ENCODE measurements at regions not wholly inside any gene's neighbourhood (a gene's known extent, or its start where the extent isn't known, plus 50 kb on each side); places are given as distances from the start of the nearest gene placed in this dataset.

GRCh38 chr2:182586426-182586825 is 129.6 kb upstream of the DNAJC10 start:
- intact Hi-C loops (cut with DNase I), result no loop called here
- Histone ChIP-seq H3K36me3 (no peaks in the 10 kb centered on the region), H3K27ac (no peak overlapping the region), H3K9me3 (no peaks in the 10 kb centered on the region), H3K4me3 (no peak overlapping the region), H3K4me1 (no peaks in the 10 kb centered on the region), H3K27me3 (no peaks in the 10 kb centered on the region)
- TF ChIP-seq CTCF (IDR thresholded peaks at IDR 0.05), result no peak
- DNase-seq (ENCODE audit: low spot score in 2 of 2), result no peak

GRCh38 chr2:182587831-182588230 is 128.2 kb upstream of the DNAJC10 start:
- Histone ChIP-seq H3K4me3 (no peak overlapping the region), H3K4me1 (no peaks in the 10 kb centered on the region), H3K27ac (no peak overlapping the region), H3K9me3 (no peaks in the 10 kb centered on the region), H3K36me3 (no peaks in the 10 kb centered on the region), H3K27me3 (no peaks in the 10 kb centered on the region)
- intact Hi-C loops (cut with DNase I), result no loop called here
- no peak for TF ChIP-seq CTCF (IDR thresholded peaks at IDR 0.05)
- no peak for DNase-seq (ENCODE audit: low spot score in 2 of 2)

GRCh38 chr2:182589121-182589520 is 126.9 kb upstream of the DNAJC10 start:
- H3K27ac ChIP-seq, result no peak overlapping the region
- H3K27me3 ChIP-seq, result no peaks in the 10 kb centered on the region
- intact Hi-C loops (cut with DNase I), result no loop called here
- TF ChIP-seq CTCF (IDR thresholded peaks at IDR 0.05), result no peak
- no peak for DNase-seq (ENCODE audit: low spot score in 2 of 2)
- no peaks in the 10 kb centered on the region for H3K36me3 ChIP-seq
- no peaks in the 10 kb centered on the region for H3K4me1 ChIP-seq
- no peak overlapping the region for H3K4me3 ChIP-seq
- no peaks in the 10 kb centered on the region for H3K9me3 ChIP-seq

GRCh38 chr2:182591774-182592173 is 124.3 kb upstream of the DNAJC10 start:
- no peaks in the 10 kb centered on the region for H3K27me3 ChIP-seq
- no peak for TF ChIP-seq CTCF (IDR thresholded peaks at IDR 0.05)
- no peaks in the 10 kb centered on the region for H3K9me3 ChIP-seq
- intact Hi-C loops (cut with DNase I), result no loop called here
- no peaks in the 10 kb centered on the region for H3K36me3 ChIP-seq
- H3K27ac ChIP-seq, result no peak overlapping the region
- no peaks in the 10 kb centered on the region for H3K4me1 ChIP-seq
- no peak for DNase-seq (ENCODE audit: low spot score in 2 of 2)
- H3K4me3 ChIP-seq, result no peak overlapping the region

GRCh38 chr2:182592691-182593393 is 123.2 kb upstream of the DNAJC10 start:
- Histone ChIP-seq H3K36me3 (no peaks in the 10 kb centered on the region), H3K27me3 (no peaks in the 10 kb centered on the region), H3K27ac (no peak overlapping the region), H3K9me3 (no peaks in the 10 kb centered on the region), H3K4me1 (no peaks in the 10 kb centered on the region), H3K4me3 (no peak overlapping the region)
- intact Hi-C loops (cut with DNase I), result no loop called here
- no peak for TF ChIP-seq CTCF (IDR thresholded peaks at IDR 0.05)
- no peak for DNase-seq (ENCODE audit: low spot score in 2 of 2)

Measured in ascending aorta (tissue), 2 donors.